GM21423 (cell line): ENCODE measurements at regions not wholly inside any gene's neighbourhood (a gene's known extent, or its start where the extent isn't known, plus 50 kb on each side); places are given as distances from the start of the nearest gene placed in this dataset.

Experiments
- ATAC-seq: cut with Tn5 transposase; IDR thresholded peaks from one replicate; pipeline ENCODE4 v1.9.1; 2021; ENCODE audit warnings: mild to moderate bottlenecking, moderate library complexity; ENCODE audit not compliant: unreplicated experiment

GRCh38 chr13:44237276-44237767 lies 136.3 kb upstream of the SERP2 start:
- ATAC-seq, result peak; percentile 63

GRCh38 chr13:44237881-44238421 lies 135.7 kb upstream of the SERP2 start:
- no peak for ATAC-seq

- ATAC-seq, result no peak
These were observed 132.9 kb upstream of the SERP2 start for GRCh38 chr13:44240611-44241145.

GRCh38 chr13:44241638-44242037 lies 132.0 kb upstream of the SERP2 start:
- ATAC-seq, result no peak

- ATAC-seq, result no peak
These were observed 130.9 kb upstream of the SERP2 start for GRCh38 chr13:44242766-44243165.

GRCh38 chr13:44243198-44243857 lies 130.3 kb upstream of the SERP2 start:
- no peak for ATAC-seq

GRCh38 chr13:44244288-44244687 lies 129.3 kb upstream of the SERP2 start:
- ATAC-seq, result no peak

- ATAC-seq, result no peak
These were observed 124.2 kb upstream of the SERP2 start for GRCh38 chr13:44249431-44249836.

- no peak for ATAC-seq
These were observed 120.7 kb upstream of the SERP2 start for GRCh38 chr13:44252938-44253337.

- no peak for ATAC-seq
These were observed 117.8 kb upstream of the SERP2 start for GRCh38 chr13:44255771-44256364.

GRCh38 chr13:44257796-44258195 lies 115.8 kb upstream of the SERP2 start:
- no peak for ATAC-seq

GRCh38 chr13:44259045-44260027 lies 114.3 kb upstream of the SERP2 start:
- peak; percentile 57 for ATAC-seq

- ATAC-seq, result no peak
These were observed 113.3 kb upstream of the SERP2 start for GRCh38 chr13:44260336-44260735.

GRCh38 chr13:44263751-44264620 lies 109.6 kb upstream of the SERP2 start:
- no peak for ATAC-seq

GRCh38 chr13:44266305-44266704 lies 107.3 kb upstream of the SERP2 start:
- no peak for ATAC-seq

GRCh38 chr13:44266772-44267171 lies 106.9 kb upstream of the SERP2 start:
- no peak for ATAC-seq

- no peak for ATAC-seq
These were observed 106.4 kb upstream of the SERP2 start for GRCh38 chr13:44267203-44267602.

- no peak for ATAC-seq
These were observed 105.6 kb upstream of the SERP2 start for GRCh38 chr13:44267980-44268379.

- no peak for ATAC-seq
These were observed 104.6 kb upstream of the SERP2 start for GRCh38 chr13:44268980-44269379.

- no peak for ATAC-seq
These were observed 103.5 kb upstream of the SERP2 start for GRCh38 chr13:44270150-44270549.
